Progenitor cell of endocrine pancreas (in vitro differentiated cells): ENCODE measurements at regions not wholly inside any gene's neighbourhood (a gene's known extent, or its start where the extent isn't known, plus 50 kb on each side); places are given as distances from the start of the nearest gene placed in this dataset.

Source experiments
- DNase-seq: peaks from one replicate; pipeline ENCODE4 v3.0.0; 2021; ENCODE audit warnings: low spot score; ENCODE audit not compliant: unreplicated experiment
- H3K27ac Mint-ChIP-seq: 2 replicates; pipeline ENCODE4 v1.8.0; 2021; ENCODE audit warnings: mild to moderate bottlenecking, moderate library complexity, mixed read lengths
- H3K27me3 Mint-ChIP-seq: 2 replicates; pipeline ENCODE4 v1.8.0; 2021; ENCODE audit warnings: mixed read lengths
- H3K36me3 Mint-ChIP-seq: 2 replicates; pipeline ENCODE4 v1.8.0; 2022; ENCODE audit warnings: mixed read lengths; ENCODE audit not compliant: insufficient read depth
- H3K4me1 Mint-ChIP-seq: 2 replicates; pipeline ENCODE4 v1.8.0; 2021; ENCODE audit warnings: low read depth, mixed read lengths
- H3K4me3 Mint-ChIP-seq: 2 replicates; pipeline ENCODE4 v1.8.0; 2021; ENCODE audit warnings: low read depth, mild to moderate bottlenecking, moderate library complexity, mixed read lengths
- H3K9me3 Mint-ChIP-seq: 2 replicates; pipeline ENCODE4 v1.8.0; 2021; ENCODE audit warnings: low read depth, mixed read lengths
- TF ChIP-seq, protein P1 (sequence below): fragments of 200-600 bp; sonication (generic); IDR thresholded peaks from one replicate; pipeline ENCODE4 v1.5.0; 2021; ENCODE audit warnings: antibody characterized with exemption, mild to moderate bottlenecking; ENCODE audit not compliant: unreplicated experiment

DNA sequence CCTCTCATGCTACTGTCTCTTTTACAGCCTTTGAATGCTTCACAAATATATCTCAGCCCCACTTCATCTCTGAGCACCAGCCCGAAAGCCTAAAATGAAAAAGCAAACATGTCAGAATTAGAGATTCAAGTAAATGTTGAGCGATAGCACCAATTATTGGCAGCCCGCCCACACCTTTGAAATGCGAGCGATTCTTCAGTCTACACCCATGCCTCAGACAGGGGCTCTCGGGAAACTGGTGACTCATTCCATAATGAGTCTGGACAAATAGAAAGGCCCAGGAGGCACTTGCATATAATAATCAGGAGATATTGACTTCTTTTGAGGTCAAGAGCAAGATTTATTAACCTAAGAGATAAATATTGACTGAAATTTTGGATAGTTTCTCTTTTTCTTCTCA is 487.3 kb upstream of the PTBP2 start:
- TF ChIP-seq, protein P1, sequence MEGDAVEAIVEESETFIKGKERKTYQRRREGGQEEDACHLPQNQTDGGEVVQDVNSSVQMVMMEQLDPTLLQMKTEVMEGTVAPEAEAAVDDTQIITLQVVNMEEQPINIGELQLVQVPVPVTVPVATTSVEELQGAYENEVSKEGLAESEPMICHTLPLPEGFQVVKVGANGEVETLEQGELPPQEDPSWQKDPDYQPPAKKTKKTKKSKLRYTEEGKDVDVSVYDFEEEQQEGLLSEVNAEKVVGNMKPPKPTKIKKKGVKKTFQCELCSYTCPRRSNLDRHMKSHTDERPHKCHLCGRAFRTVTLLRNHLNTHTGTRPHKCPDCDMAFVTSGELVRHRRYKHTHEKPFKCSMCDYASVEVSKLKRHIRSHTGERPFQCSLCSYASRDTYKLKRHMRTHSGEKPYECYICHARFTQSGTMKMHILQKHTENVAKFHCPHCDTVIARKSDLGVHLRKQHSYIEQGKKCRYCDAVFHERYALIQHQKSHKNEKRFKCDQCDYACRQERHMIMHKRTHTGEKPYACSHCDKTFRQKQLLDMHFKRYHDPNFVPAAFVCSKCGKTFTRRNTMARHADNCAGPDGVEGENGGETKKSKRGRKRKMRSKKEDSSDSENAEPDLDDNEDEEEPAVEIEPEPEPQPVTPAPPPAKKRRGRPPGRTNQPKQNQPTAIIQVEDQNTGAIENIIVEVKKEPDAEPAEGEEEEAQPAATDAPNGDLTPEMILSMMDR, result no peak
- peak overlapping the region; percentile 67 for H3K27ac Mint-ChIP-seq
- H3K36me3 Mint-ChIP-seq, result peaks cover 1% of the 10 kb centered on the region
- H3K9me3 Mint-ChIP-seq, result peaks cover 4% of the 10 kb centered on the region
- DNase-seq, result no peak
- no peaks in the 10 kb centered on the region for H3K27me3 Mint-ChIP-seq
- peak overlapping the region; percentile 27 for H3K4me3 Mint-ChIP-seq
- H3K4me1 Mint-ChIP-seq, result peaks cover 25% of the 10 kb centered on the region

DNA sequence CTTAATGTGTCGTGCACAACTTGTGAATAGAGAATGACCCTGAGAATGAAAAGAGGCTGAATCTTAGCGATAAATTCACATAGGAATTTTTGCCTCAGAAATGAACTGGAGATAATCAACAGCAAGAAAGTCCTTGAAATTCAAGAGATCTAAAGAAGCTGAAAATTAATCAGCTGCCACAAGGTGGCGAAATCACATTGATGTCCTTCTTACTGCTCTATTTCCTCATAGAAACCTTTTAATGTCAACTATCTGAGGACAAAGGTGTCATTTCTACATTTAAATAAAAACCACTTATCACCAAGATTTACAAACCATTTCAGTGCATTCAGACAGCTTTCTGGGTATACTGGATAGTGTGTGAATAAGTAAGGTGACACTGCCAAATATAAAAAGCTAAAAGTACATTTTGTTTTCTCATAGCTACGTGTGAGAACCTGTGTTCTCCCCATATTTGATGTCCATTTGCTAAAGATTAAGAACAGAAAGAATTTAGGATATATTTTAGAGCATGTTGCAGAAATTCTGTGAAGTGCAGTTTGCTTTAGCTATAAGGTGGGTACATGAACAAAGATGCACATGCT is 485.3 kb upstream of the PTBP2 start:
- no peaks in the 10 kb centered on the region for H3K27me3 Mint-ChIP-seq
- H3K27ac Mint-ChIP-seq, result peak overlapping the region; percentile 8
- H3K9me3 Mint-ChIP-seq, result no peaks in the 10 kb centered on the region
- H3K36me3 Mint-ChIP-seq, result no peaks in the 10 kb centered on the region
- TF ChIP-seq, protein P1, result peak; percentile 68
- peaks cover 25% of the 10 kb centered on the region for H3K4me1 Mint-ChIP-seq
- DNase-seq, result no peak
- H3K4me3 Mint-ChIP-seq, result no peak overlapping the region

DNA sequence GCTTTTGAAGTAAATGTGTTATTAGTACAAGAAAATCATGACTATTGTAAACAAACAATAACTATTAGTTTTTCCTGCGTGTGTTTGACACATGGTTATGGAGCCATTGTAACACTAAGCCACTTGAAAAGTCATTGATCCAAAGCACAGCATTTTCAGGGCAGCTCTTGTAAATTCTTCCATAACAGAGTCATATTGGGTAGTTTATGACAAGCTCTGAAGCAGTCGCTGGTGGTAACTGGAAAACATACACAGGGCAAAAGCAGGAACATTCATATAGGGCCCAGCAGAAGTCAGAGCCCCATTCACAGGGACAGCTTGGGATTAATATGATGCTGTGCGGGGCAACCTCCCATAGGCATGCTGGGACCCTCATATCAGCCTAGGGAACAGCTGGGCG is 483.2 kb upstream of the PTBP2 start:
- no peaks in the 10 kb centered on the region for H3K9me3 Mint-ChIP-seq
- H3K4me3 Mint-ChIP-seq, result no peak overlapping the region
- H3K27me3 Mint-ChIP-seq, result no peaks in the 10 kb centered on the region
- H3K27ac Mint-ChIP-seq, result no peak overlapping the region
- no peaks in the 10 kb centered on the region for H3K36me3 Mint-ChIP-seq
- H3K4me1 Mint-ChIP-seq, result peaks cover 25% of the 10 kb centered on the region
- no peak for DNase-seq
- TF ChIP-seq, protein P1, result no peak

DNA sequence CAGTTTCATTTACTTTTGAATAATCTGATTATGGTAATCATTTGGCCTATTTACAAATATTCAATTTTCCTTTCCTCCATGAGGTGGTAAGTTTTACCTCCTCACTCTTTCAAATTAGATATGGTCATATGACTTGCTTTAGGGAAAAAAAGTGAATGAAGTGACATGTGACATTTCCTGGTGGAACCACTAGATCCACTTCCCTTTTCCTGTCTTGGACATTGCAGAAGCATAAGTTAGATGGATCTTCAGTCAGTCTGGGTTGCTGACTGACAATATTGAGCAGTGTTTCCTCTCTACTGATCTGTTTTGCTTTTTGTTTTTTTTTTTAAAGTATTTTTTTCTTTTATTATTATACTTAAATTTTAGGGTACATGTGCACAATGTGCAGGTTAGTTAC is 481.1 kb upstream of the PTBP2 start:
- no peak overlapping the region for H3K4me3 Mint-ChIP-seq
- H3K36me3 Mint-ChIP-seq, result no peaks in the 10 kb centered on the region
- H3K4me1 Mint-ChIP-seq, result peaks cover 10% of the 10 kb centered on the region
- H3K27me3 Mint-ChIP-seq, result no peaks in the 10 kb centered on the region
- TF ChIP-seq, protein P1, result no peak
- H3K27ac Mint-ChIP-seq, result no peak overlapping the region
- no peaks in the 10 kb centered on the region for H3K9me3 Mint-ChIP-seq
- no peak for DNase-seq

DNA sequence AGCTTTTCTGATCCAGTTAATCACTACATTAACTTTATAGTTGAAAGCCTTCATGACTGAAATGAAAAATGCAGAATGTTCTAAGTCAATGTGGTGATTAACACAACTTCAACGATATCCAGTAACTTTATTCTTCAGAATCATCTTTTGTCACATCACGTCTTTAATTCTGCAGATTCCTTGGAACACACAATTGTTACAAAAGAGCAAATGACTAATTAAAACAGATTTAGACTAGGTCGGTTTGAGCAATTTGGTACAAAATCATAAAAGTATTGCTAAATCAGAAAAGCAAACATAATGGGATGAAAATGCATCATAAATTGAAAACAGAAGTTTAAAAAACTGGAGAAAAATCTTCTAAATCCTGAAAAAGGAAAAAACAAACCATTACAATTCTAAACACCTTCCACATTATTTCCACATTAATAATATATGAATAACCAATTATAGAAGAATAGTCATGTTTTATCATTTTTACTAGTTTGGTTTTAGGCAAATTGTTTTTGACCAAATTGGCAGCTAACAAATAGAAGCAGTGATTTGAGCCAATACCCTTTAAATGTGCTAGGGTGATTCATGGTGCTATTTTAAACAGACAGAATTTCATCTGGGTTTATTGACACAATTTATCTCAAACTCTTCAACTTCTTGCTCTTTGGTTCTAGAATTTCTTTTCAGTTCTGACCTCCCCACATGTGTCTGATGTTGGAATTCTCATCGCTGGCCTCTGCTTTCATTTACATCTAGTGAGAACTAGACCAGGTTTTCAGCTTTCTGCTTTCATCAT is 468.1 kb upstream of the PTBP2 start:
- Mint-ChIP-seq H3K4me3 (no peak overlapping the region), H3K9me3 (no peaks in the 10 kb centered on the region), H3K27me3 (no peaks in the 10 kb centered on the region), H3K36me3 (no peaks in the 10 kb centered on the region), H3K4me1 (peaks cover 3% of the 10 kb centered on the region), H3K27ac (no peak overlapping the region)
- TF ChIP-seq, protein P1, result no peak
- DNase-seq, result no peak
